ENCODE measurements at regions not wholly inside any gene's neighbourhood (a gene's known extent, or its start where the extent isn't known, plus 50 kb on each side); places are given as distances from the start of the nearest gene placed in this dataset.

- no peak for DNase-seq
Measured at GRCh38 chr3:127374086-127375010, 86.5 kb upstream of the PRR20G start.

DNA sequence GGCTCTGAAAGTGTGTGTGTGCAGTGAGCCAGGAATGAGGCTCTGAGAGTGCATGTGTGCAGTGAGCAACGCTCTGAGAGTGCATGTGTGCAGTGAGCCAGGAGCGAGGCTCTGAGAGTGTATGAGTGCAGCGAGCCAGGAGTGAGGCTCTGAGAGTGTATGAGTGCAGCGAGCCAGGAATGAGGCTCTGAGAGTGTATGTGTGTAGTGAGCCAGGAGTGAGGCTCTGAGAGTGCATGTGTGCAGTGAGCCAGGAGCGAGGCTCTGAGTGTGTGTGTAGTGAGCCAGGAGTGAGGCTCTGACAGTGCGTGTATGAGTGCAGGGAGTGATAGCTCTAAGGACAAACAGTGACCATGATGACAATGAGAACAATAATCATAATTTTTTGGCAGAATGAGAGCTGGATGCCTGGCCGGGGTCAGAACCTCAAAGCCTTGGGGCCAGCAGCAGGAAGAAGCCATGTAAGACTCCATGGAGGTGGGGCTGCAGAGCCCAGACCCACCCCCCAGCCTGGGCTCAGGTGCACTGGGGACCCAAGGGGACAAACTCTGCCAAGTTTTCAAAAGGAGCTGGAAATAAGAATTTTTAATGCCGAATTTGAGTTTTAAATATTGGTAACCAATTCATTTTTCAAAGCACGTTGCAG, 85.7 kb upstream of the PRR20G start:
- no peak for DNase-seq

- DNase-seq, result no peak
Measured at GRCh38 chr3:127371846-127372245, 84.0 kb upstream of the PRR20G start.

DNA sequence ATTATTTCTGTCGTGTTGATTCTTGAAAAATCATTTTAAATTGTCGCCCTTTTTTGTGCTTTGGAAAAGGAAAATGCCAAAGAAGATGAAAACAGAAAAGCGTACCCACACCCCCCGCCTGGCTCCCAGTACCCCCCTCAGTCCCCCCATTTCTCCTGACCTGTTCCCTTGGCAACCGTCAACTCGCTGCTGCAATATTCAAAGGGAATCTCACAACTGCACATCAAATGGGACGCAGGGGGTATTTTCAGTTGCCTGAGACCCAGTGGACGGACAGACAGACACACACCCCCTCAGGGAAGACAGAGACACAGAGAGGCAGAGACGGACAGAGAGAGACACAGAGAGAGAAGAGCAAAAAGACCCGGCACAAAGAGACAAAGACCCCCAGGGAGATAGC, 83.5 kb upstream of the PRR20G start:
- DNase-seq, result no peak

DNA sequence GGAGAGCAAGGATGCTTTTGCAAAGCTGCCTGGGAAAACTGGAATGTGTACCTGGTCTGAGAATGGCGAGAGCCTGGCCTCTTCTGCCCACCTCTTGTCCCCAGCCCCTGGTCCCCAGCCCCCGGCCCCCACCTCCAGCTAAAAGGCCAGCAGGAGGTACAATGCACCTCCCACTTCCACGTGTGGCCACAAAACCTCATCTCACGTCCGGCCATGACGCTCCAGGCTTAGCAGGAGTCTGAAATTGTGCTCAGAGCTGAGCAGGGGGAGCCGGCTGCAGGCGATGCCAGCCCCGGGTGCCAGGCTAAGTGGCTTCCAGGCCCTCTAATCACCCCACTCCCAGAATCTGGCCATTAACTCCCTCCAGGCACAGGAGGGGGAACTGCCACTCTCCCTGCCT, 83.1 kb upstream of the PRR20G start:
- DNase-seq, result no peak

DNA sequence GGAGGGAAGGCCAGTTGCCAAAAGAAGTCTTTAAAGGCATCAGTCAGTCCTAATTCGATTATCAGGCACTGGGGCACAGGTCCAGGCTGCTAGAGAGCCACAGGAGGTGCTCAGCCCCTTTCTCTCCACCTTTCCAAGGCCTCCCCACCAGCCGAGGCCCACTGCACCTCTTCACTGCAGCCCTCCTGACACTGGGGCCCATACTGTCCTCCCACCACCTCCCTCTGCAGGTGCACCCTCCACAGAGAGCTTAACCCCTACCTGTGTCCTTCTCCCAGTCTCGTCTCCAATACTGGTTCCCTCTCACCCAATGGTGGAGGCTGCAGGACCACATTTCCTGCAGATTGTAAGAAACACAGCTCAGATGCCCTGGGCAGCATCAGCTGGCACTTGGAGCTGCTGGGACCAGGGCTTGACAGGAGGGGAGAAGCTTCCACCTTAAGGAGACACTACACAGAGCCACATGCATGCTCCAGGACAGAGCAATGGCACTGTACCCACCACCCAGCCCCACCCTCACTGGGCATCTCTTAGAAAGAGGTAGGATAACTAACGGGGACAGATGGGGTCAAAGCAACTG, 81.6 kb upstream of the PRR20G start:
- no peak for DNase-seq

- no peak for DNase-seq
Measured at GRCh38 chr3:127368186-127369032, 80.6 kb upstream of the PRR20G start.

- no peak for DNase-seq
Measured at GRCh38 chr3:127367593-127367992, 79.7 kb upstream of the PRR20G start.

GRCh38 chr3:127366383-127366782, 78.5 kb upstream of the PRR20G start:
- no peak for DNase-seq

DNA sequence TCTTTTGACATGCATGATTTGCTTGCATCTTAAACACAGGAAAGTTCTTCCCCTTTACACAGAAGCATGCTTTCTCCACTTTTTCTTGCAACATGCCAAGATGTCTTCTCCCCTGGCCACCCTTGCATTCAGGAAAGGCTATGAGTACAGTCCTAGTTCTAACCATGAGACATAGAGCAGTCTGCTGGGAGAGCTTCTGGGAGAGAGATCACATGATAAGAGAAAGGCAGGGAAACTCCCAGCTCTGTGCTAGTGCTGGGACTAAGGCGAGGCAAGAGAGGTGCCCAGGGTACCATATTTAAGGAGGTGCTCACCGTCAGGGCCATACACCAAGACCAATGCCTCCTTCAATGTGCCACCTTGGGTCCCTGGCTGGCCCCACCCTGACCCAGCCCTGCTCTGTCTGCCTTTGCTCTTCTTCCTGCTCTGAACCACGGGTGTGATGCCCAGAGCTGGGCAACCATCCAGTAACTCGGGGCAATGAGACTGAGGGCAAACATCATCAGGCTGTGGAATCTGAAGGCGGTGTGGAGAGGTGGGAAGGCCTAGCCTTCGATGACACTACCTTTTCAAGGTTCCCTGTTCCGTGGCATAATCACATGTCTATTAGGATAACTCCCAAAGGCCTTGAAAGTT, 77.4 kb upstream of the PRR20G start:
- DNase-seq, result no peak

GRCh38 chr3:127363891-127364290, 76.0 kb upstream of the PRR20G start:
- no peak for DNase-seq

GRCh38 chr3:127363171-127363570, 75.3 kb upstream of the PRR20G start:
- DNase-seq, result no peak

DNA sequence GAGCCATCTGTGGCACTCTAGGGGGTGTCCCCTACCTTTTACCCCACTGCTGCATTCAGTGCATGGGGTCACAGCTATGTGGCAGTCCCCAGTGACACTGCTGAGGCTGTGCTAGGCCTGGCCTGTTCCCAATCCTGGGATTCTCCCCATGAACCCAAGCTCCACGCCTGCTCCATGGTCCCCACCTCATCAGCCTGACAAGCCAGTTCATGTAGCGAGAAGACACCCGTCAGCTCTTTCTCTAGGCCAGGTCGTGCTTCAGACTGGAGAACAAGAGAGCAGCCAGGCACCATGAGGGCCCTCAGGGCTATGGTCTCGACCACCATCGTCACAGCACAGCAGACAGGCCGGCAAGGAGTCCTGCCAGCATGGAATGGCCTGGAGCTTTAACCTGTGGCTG, 72.8 kb upstream of the PRR20G start:
- no peak for DNase-seq

DNA sequence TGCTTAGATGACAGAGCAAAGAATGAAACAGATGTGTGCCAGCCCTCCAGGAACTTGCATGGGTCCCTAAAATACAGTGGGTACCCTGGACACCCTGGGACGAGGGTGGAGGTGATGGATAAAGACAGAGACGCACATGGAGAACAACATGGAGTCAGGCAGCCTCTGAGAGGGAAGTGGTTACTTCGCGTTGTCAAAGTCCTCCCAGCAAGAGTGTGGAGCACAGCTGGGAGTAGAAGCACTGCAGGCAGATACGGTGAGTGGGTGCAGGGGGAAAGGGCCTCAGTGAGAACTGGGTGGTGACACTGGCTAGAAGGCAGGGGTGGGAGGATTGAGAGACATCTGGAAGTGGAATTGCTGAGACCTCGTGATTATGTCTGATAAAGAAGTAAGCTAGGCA, 70.8 kb upstream of the PRR20G start:
- DNase-seq, result no peak

DNA sequence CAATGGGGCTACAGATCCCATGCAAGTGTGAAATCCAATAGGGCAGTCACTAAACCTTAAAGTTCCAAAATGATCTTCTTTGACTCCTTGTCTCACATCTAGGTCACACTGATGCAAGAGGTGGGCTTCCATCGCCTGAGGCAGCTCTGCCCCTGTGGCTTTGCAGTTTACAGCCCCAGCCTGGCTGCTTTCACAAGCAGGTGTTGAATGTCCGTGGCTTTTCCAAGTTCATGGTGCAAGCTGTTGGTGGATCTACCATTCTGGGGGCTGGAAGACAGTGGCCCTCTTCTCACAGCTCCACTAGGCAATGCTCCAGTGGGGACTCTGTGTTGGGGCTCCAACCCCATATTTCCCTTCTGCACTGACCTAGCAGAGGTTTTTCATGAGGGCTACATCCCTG, 68.5 kb upstream of the PRR20G start:
- DNase-seq, result no peak

GRCh38 chr3:127354761-127355160, 66.9 kb upstream of the PRR20G start:
- DNase-seq, result no peak

- DNase-seq, result no peak
Measured at GRCh38 chr3:127352612-127353011, 64.8 kb upstream of the PRR20G start.

DNA sequence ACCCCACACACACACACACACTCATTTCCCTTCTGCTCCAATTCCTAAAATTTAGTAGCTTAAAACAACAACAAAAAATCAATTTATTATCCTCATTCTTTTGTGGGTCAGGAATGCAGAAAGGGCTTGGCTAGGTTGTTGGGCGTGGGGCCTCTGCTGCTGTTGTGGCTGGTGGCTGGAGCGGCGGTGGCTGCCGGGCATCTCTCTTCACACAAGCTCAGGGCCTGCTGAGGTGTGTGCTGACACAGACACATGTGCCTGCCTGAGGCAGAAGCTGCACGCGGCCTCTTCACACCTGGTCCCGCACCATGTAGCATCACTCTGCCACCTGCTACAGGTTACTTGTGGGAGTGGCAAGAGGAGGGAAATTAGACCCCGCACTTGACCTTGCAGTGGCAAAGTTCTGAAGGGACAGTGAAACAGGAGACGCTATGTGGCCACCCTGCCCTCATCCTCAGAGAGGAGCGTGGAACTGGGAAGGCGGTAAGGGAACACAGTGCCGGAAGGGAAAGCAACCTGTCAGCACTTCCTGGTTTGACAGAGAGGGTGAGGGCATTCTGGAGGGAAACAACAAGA, 64.0 kb upstream of the PRR20G start:
- DNase-seq, result no peak

DNA sequence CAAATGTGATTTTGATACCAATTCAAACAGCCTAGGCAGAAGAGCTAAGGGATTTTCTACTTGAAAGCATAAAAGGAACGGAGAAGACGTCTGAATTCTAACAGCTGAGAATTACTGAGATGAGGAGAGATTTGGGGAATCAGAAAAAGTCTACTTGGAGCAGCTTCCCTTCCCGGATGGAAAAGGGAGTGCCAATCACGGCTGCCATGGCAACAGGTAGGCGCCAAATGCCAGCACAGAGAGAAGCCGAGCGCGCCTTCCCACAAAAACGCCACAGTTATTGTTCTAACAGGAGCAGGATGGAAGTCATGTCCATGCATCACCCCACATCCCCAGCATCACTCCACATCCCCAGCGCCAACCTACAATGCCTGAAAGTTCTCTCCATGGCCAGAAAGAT, 63.5 kb upstream of the PRR20G start:
- DNase-seq, result no peak

- no peak for DNase-seq
Measured at GRCh38 chr3:127350172-127351050, 62.6 kb upstream of the PRR20G start.
